ENCODE measurements at regions not wholly inside any gene's neighbourhood (a gene's known extent, or its start where the extent isn't known, plus 50 kb on each side); places are given as distances from the start of the nearest gene placed in this dataset.

DNA sequence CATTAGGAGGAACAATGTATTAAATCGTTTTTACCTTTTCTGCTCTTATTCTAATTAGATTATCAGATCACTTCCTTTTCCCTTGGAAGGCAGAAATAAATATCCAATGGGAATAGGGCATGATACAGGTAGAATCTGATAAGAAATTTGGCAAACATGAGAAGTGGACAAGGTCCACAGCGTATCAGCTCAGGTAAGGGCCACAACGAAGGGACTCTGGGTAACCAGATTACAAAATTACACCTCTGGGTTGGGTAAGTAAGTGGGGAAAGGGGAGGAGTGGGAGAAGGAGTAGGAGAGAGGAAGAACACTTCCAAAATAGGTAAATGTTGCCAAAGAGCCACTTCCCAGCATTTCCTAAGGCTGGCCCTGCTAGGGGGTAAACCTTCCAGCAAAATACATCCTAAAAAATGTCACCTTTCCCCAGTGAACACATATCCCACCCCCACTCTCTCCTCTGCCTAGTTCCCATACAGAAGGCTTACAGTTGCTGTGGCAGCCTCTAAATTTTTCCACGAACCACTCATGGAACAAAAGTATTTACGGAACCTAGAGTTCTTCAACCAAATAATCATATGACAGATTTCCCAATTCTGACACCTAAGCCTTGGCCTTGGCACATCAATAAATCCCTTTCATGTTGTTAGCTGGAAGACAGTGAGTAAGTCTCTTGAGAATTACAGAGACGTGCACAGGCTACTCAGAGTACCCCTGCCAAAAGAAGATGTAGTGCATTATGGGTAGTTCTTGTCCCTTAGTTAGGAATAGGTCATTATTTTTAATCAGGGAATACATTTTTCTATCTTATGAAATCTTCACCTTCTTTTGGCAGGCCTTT, 51.5 kb upstream of the DLX6 start:
- TF ChIP-seq EZH2 (IDR thresholded peaks at IDR 0.05) (no peak), POLR2AphosphoS5 (IDR thresholded peaks at IDR 0.05; ENCODE audit: borderline replicate concordance, low read depth, low read length) (no peak)

Measured in SK-N-MC (cell line).